ENCODE measurements at regions not wholly inside any gene's neighbourhood (a gene's known extent, or its start where the extent isn't known, plus 50 kb on each side); places are given as distances from the start of the nearest gene placed in this dataset.

GRCh38 chr18:70430501-70431173 is 141.8 kb downstream of the SOCS6 start:
- H3K36me3 Mint-ChIP-seq (ENCODE audit: unreplicated experiment): no peaks in the 10 kb centered on the region
- no peak for DNase-seq
- H3K4me3 Mint-ChIP-seq (ENCODE audit: unreplicated experiment): no peak overlapping the region
- no peaks in the 10 kb centered on the region for H3K27me3 Mint-ChIP-seq (ENCODE audit: unreplicated experiment)
- H3K9me3 Mint-ChIP-seq (ENCODE audit: unreplicated experiment): no peaks in the 10 kb centered on the region
- H3K27ac Mint-ChIP-seq (ENCODE audit: unreplicated experiment): no peak overlapping the region
- H3K4me1 Mint-ChIP-seq (ENCODE audit: low read depth, unreplicated experiment): no peaks in the 10 kb centered on the region
- TF ChIP-seq, protein P1, sequence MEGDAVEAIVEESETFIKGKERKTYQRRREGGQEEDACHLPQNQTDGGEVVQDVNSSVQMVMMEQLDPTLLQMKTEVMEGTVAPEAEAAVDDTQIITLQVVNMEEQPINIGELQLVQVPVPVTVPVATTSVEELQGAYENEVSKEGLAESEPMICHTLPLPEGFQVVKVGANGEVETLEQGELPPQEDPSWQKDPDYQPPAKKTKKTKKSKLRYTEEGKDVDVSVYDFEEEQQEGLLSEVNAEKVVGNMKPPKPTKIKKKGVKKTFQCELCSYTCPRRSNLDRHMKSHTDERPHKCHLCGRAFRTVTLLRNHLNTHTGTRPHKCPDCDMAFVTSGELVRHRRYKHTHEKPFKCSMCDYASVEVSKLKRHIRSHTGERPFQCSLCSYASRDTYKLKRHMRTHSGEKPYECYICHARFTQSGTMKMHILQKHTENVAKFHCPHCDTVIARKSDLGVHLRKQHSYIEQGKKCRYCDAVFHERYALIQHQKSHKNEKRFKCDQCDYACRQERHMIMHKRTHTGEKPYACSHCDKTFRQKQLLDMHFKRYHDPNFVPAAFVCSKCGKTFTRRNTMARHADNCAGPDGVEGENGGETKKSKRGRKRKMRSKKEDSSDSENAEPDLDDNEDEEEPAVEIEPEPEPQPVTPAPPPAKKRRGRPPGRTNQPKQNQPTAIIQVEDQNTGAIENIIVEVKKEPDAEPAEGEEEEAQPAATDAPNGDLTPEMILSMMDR (IDR thresholded peaks at IDR 0.05; ENCODE audit: partially characterized antibody, unreplicated experiment): no peak

- Mint-ChIP-seq H3K4me3 (ENCODE audit: unreplicated experiment) (no peak overlapping the region), H3K27ac (ENCODE audit: unreplicated experiment) (no peak overlapping the region)
- TF ChIP-seq, protein P1 (IDR thresholded peaks at IDR 0.05; ENCODE audit: partially characterized antibody, unreplicated experiment): no peak
Observed at GRCh38 chr18:70429847-70430500, 141.1 kb downstream of the SOCS6 start.

DNA sequence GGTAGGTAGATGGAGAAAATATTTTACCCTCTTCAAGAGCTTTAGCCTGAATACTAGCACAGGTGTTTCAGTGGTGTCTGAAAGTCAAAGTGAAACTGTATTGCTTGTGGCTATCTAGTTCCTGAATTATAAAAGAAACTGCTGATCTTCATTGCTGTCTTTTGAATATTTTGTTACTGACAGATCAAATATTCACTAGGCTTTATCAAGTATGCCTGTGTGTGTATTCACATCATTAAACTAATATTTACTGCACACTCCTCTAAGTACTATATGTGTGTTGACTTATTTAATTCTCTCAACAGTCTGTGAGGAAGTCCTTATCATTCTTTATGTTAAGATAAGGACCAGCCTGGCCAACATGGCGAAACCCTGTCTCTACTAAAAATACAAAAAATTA is 139.6 kb downstream of the SOCS6 start:
- no peaks in the 10 kb centered on the region for H3K36me3 Mint-ChIP-seq (ENCODE audit: unreplicated experiment)
- H3K4me3 Mint-ChIP-seq (ENCODE audit: unreplicated experiment): no peak overlapping the region
- no peak overlapping the region for H3K27ac Mint-ChIP-seq (ENCODE audit: unreplicated experiment)
- DNase-seq: no peak
- H3K4me1 Mint-ChIP-seq (ENCODE audit: low read depth, unreplicated experiment): peaks cover 6% of the 10 kb centered on the region
- peaks cover 2% of the 10 kb centered on the region for H3K9me3 Mint-ChIP-seq (ENCODE audit: unreplicated experiment)
- TF ChIP-seq, protein P1 (IDR thresholded peaks at IDR 0.05; ENCODE audit: partially characterized antibody, unreplicated experiment): no peak
- no peaks in the 10 kb centered on the region for H3K27me3 Mint-ChIP-seq (ENCODE audit: unreplicated experiment)

More at GRCh38 chr18:70429847-70430500, 141.1 kb downstream of the SOCS6 start:
- Mint-ChIP-seq H3K36me3 (ENCODE audit: unreplicated experiment) (no peaks in the 10 kb centered on the region), H3K9me3 (ENCODE audit: unreplicated experiment) (peaks cover under 1% of the 10 kb centered on the region), H3K27me3 (ENCODE audit: unreplicated experiment) (no peaks in the 10 kb centered on the region), H3K4me1 (ENCODE audit: low read depth, unreplicated experiment) (no peaks in the 10 kb centered on the region)
- no peak for DNase-seq

GRCh38 chr18:70426818-70427217 is 138.0 kb downstream of the SOCS6 start:
- TF ChIP-seq, protein P1 (IDR thresholded peaks at IDR 0.05; ENCODE audit: partially characterized antibody, unreplicated experiment): no peak
- peaks cover 2% of the 10 kb centered on the region for H3K9me3 Mint-ChIP-seq (ENCODE audit: unreplicated experiment)
- H3K36me3 Mint-ChIP-seq (ENCODE audit: unreplicated experiment): no peaks in the 10 kb centered on the region
- H3K27me3 Mint-ChIP-seq (ENCODE audit: unreplicated experiment): no peaks in the 10 kb centered on the region
- peaks cover 15% of the 10 kb centered on the region for H3K4me1 Mint-ChIP-seq (ENCODE audit: low read depth, unreplicated experiment)
- DNase-seq: no peak
- no peak overlapping the region for H3K4me3 Mint-ChIP-seq (ENCODE audit: unreplicated experiment)
- H3K27ac Mint-ChIP-seq (ENCODE audit: unreplicated experiment): no peak overlapping the region

- H3K36me3 Mint-ChIP-seq (ENCODE audit: unreplicated experiment): no peaks in the 10 kb centered on the region
- H3K9me3 Mint-ChIP-seq (ENCODE audit: unreplicated experiment): peaks cover 2% of the 10 kb centered on the region
- no peaks in the 10 kb centered on the region for H3K27me3 Mint-ChIP-seq (ENCODE audit: unreplicated experiment)
- H3K4me1 Mint-ChIP-seq (ENCODE audit: low read depth, unreplicated experiment): peaks cover 15% of the 10 kb centered on the region
- no peak overlapping the region for H3K4me3 Mint-ChIP-seq (ENCODE audit: unreplicated experiment)
- H3K27ac Mint-ChIP-seq (ENCODE audit: unreplicated experiment): no peak overlapping the region
- TF ChIP-seq, protein P1 (IDR thresholded peaks at IDR 0.05; ENCODE audit: partially characterized antibody, unreplicated experiment): no peak
- no peak for DNase-seq
Observed at GRCh38 chr18:70425236-70425635, 136.4 kb downstream of the SOCS6 start.
